ENCODE measurements at regions not wholly inside any gene's neighbourhood (a gene's known extent, or its start where the extent isn't known, plus 50 kb on each side); places are given as distances from the start of the nearest gene placed in this dataset.

DNA sequence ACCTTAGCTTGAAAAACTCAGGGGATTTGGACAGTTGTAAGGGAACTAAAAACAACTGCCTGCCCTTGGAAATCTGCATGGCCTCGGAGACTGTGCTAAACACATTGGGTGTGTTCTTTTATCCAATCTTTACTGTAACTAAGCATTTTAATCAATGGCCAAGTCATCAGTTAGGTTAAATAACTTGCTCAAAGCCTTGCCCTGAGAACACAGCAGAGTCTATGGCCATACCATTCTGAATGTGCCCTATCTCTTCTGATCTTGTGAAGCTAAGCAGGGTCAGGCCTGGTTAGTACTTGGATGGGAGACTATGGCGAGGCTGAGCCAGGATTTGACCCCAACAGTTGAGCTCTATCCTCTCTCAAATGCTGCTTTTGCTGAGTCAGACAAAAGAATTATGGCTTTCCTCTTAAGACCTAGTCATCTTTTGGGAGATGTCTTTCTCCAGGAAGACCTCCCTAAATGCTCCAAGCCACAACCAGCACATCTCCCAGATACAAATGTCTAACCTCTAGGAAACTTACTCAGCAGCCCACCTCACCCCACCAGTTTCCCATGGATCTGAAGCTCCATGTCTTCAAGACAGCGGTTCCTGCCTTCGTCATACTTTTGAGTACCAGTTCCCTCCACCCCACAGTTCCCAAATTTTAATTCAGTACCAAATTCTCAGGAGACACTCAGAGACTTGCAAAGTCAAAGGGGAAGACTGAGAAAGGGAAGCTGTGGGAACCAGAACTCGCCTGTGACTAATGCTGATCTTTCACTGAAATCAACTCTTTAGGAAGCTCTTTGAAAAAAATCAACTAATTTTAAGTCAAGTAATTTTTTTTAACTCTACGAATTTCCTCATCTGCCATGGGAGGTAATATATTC lies 336.1 kb downstream of the MAF start:
- no peaks in the 10 kb centered on the region for H3K36me3 Mint-ChIP-seq (ENCODE audit: unreplicated experiment)

DNA sequence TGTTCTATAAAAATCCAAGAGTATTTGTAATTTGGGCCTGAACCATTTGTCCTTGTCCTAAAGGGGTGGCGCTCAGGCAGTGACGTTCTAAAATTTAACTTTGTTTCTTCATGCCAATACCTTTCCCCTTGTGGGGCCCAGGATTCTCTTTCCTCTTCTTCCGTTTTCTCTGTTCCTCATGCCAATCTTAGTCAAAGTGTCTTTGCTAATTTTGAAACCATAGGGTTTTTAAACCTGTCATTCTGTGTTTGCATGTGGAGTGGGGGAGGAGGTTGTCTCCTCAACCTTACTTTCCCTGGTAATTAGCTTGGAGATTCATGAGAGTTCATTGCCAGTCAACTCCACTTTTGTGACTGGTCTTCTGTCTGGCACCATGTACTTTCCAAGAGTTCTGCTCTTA lies 337.1 kb downstream of the MAF start:
- Mint-ChIP-seq H3K36me3 (ENCODE audit: unreplicated experiment) (no peaks in the 10 kb centered on the region), H3K4me3 (ENCODE audit: unreplicated experiment) (no peak overlapping the region), H3K9me3 (ENCODE audit: unreplicated experiment) (peaks cover 9% of the 10 kb centered on the region), H3K27ac (ENCODE audit: unreplicated experiment) (no peak overlapping the region), H3K4me1 (ENCODE audit: unreplicated experiment) (peaks cover 4% of the 10 kb centered on the region), H3K27me3 (ENCODE audit: unreplicated experiment) (peaks cover 4% of the 10 kb centered on the region)
- no peak for DNase-seq (ENCODE audit: extremely low spot score, unreplicated experiment)
- TF ChIP-seq, protein P1, sequence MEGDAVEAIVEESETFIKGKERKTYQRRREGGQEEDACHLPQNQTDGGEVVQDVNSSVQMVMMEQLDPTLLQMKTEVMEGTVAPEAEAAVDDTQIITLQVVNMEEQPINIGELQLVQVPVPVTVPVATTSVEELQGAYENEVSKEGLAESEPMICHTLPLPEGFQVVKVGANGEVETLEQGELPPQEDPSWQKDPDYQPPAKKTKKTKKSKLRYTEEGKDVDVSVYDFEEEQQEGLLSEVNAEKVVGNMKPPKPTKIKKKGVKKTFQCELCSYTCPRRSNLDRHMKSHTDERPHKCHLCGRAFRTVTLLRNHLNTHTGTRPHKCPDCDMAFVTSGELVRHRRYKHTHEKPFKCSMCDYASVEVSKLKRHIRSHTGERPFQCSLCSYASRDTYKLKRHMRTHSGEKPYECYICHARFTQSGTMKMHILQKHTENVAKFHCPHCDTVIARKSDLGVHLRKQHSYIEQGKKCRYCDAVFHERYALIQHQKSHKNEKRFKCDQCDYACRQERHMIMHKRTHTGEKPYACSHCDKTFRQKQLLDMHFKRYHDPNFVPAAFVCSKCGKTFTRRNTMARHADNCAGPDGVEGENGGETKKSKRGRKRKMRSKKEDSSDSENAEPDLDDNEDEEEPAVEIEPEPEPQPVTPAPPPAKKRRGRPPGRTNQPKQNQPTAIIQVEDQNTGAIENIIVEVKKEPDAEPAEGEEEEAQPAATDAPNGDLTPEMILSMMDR (IDR thresholded peaks at IDR 0.05): no peak

More for the DNA sequence above, 336.1 kb downstream of the MAF start:
- Mint-ChIP-seq H3K27me3 (ENCODE audit: unreplicated experiment) (peaks cover 4% of the 10 kb centered on the region), H3K27ac (ENCODE audit: unreplicated experiment) (no peak overlapping the region), H3K4me3 (ENCODE audit: unreplicated experiment) (no peak overlapping the region), H3K9me3 (ENCODE audit: unreplicated experiment) (peaks cover 9% of the 10 kb centered on the region), H3K4me1 (ENCODE audit: unreplicated experiment) (peaks cover 4% of the 10 kb centered on the region)
- DNase-seq (ENCODE audit: extremely low spot score, unreplicated experiment): no peak
- TF ChIP-seq, protein P1 (IDR thresholded peaks at IDR 0.05): no peak

Measured in osteocyte (in vitro differentiated cells).